ENCODE measurements at regions not wholly inside any gene's neighbourhood (a gene's known extent, or its start where the extent isn't known, plus 50 kb on each side); places are given as distances from the start of the nearest gene placed in this dataset.

- TF ChIP-seq CTCF (conservative IDR thresholded peaks at IDR 0.05) (no peak), ZFX (IDR thresholded peaks at IDR 0.05) (no peak)
Measured at GRCh38 chr20:56829788-56830385, 200.8 kb downstream of the TFAP2C start.
